ENCODE measurements at regions not wholly inside any gene's neighbourhood (a gene's known extent, or its start where the extent isn't known, plus 50 kb on each side); places are given as distances from the start of the nearest gene placed in this dataset.
A peak's percentile ranks its signal among the peaks of the same experiment; 100 is the strongest.

DNA sequence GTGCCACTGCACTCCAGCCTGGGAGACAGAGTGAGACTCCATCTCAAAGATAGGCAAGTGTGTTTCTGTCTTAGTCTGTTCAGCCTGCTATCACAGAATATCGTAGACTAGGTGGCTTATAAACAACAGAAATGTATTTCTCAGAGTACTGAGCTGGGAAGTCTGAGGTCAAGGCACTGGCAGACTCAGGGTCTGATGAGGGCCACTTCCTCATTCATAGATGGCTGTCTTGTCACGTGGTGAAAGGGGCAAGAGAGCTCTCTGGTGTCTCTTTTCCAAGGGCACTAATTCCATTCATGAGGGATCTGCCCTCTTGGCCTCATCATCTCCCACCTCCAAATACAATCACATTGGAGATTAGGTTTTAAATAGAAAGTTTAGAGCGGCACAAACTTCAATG, 95.6 kb upstream of the PHACTR3 start:
- DNase-seq: no peak

- no peak for DNase-seq
Observed at GRCh38 chr20:59512651-59513050, 91.7 kb upstream of the PHACTR3 start.

GRCh38 chr20:59514554-59514953, 89.8 kb upstream of the PHACTR3 start:
- no peak for DNase-seq

GRCh38 chr20:59515013-59515905, 89.1 kb upstream of the PHACTR3 start:
- peak; percentile 31 for DNase-seq

DNA sequence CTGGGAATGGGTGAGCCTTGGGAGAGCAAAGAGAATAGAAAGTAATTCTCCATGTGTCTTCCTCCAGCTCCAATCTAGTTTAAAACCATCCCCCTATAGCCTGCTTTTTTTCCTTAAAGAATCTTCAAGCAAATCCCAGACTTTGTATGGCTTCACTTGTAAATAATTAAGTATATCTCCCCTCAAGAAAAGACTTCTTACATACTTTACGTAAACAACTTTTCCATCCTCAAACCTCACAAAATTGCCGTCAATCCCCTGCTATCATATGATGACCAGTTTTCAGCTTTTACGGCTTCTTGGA, 88.5 kb upstream of the PHACTR3 start:
- no peak for DNase-seq

DNA sequence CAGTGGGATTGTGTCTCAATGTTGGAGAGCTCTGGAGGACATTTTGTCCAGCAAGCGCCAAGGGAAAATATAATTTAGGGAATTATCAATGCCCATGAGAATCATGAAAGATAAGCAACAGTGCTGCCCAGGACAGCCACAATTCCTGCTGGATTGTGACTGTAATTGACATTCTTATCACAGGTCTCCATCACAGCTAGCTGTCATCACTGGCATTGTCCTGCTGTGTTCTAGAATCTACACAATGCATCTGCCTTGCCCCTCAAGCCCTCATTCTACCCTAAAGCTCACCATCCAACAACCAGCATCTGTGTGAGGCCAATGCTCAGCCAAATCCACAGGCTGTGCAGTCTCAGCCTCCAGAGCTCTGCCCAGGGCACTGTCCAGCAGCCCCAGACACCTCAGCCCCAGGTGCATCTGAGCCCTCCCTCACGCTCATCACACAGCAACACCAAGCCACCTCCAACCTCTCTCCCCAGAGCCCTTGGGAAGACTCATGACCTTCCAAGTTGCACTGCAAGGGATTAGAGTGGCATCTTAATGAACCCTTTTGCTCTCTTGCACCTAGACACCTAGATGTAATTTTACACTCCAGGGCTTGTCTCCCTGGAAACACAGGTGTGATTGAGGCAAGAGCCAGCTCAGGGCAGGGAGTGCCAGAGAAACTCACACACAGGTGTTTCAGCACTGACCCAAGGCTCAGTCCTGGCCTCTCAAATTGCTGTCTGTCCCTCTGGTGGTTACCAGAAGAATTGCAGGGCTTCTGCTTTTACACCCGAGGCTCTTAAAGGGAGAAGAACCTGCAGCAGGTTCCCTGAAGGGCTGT, 85.2 kb upstream of the PHACTR3 start:
- DNase-seq: peak; percentile 91

GRCh38 chr20:59519707-59520014, 84.7 kb upstream of the PHACTR3 start:
- no peak for DNase-seq

GRCh38 chr20:59520814-59521213, 83.5 kb upstream of the PHACTR3 start:
- DNase-seq: no peak

DNA sequence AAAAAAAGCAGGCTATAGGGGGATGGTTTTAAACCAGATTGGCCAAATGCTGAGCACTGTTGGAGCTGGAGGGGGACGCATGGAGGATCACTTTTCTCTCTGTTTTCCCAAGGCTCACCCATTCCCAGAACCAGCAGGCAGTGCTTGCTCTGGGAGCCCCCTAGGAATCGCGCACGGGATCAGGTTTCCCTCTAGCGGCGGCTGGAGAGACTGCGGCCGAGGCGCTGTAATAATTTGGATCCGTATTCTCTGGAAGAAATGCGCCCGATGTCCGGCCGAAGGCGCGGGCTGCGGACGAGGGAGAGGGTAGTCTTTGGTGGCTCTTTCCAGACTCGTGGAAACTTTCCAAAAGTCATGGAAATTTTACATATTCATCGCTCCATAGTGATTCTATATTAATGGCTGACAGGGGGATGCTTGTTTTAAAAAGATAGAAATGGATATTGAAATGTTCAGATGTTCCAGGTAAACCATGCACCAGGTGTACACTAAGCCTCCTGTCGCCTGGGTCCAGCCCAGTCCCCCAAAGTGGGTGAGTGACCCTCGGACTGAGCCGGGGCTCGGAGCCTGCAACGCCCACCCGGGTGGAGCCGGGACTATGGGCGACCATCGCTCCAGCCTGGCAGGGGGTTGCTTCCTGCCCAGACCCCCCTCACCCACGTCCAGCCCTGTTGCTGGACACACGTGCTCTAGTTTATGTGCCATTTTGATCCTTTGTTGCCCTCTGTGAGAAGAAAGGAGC, 78.7 kb upstream of the PHACTR3 start:
- peak; percentile 68 for DNase-seq

- no peak for DNase-seq
Observed at GRCh38 chr20:59526242-59527225, 77.8 kb upstream of the PHACTR3 start.

DNA sequence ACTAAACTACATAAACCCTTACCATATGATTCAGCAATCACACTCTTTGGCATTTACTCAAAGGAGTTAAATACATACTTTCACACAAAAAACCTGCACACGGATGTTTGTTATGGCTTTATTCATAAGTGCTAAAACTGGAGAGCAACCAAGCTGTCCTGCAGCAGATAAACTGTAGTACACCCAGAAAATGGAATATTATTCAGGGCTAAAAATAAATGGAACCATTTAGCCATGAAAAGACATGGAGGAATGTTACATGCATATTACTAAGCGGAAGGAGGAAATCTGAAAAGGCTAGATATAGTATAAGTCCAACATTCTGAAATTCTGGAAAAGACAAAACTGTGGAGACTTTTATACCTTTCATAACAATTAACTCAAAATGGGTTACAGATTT, 73.6 kb upstream of the PHACTR3 start:
- DNase-seq: no peak

DNA sequence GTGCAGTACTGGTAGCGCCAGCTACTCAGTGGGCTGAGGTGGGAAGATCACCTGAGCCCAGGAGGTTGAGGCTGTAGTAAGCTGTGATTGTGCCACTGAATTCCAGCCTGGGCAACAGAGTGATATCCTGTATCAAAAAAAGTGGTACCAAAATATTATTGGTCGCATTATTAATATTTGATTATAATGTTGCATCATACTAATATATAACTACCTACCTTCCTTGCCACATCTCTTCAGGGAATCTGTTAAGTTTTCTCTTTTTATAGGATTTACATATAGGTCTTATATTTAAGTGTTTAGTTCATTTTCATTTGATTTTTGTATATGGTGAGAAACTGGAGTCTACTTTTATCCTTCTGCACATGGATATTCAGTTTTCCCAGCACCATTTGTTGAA, 66.3 kb upstream of the PHACTR3 start:
- no peak for DNase-seq

DNA sequence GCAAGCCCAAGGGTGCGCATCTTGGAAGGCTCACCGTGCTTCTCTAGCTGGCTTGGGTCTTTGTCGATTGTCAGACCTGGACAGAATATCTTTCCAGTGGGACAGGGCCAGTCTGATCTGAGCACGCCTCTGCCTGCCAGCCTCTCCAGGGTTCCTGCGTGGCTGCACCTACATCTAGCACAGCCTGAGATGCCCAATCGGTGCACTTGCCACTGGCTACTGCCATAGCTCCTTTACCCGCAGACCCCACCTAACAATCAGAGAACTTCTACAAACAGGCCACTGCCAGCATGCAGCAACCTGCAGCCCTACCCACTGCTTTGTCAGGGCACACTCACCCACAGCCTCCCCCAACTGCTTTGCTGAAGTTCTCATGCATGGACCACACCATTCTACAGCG, 56.7 kb upstream of the PHACTR3 start:
- no peak for DNase-seq
